ENCODE measurements at regions not wholly inside any gene's neighbourhood (a gene's known extent, or its start where the extent isn't known, plus 50 kb on each side); places are given as distances from the start of the nearest gene placed in this dataset.

DNA sequence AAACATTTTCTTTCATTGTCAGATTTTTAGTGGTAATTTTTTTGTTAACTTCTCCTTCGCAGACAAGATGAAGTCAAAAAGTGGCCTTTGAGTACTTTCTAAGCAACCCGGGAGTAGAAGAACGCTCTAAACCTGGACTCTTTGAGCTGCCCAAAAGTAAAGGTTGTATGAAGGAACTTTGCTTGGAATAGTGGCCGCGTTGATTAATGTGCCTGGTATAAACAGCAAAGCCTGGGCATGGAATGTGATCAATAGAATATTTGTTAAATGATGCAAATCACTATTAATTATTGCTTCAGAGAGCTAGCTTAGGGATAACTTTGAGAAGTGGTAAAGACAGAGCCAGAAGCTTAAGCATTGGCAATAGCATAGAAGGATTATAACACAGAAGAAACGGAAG lies 475.1 kb upstream of the ANKRD30A start:
- no peak for TF ChIP-seq EZH2phosphoT487 (IDR thresholded peaks at IDR 0.05; ENCODE audit: borderline replicate concordance)
- TF ChIP-seq, protein P1, sequence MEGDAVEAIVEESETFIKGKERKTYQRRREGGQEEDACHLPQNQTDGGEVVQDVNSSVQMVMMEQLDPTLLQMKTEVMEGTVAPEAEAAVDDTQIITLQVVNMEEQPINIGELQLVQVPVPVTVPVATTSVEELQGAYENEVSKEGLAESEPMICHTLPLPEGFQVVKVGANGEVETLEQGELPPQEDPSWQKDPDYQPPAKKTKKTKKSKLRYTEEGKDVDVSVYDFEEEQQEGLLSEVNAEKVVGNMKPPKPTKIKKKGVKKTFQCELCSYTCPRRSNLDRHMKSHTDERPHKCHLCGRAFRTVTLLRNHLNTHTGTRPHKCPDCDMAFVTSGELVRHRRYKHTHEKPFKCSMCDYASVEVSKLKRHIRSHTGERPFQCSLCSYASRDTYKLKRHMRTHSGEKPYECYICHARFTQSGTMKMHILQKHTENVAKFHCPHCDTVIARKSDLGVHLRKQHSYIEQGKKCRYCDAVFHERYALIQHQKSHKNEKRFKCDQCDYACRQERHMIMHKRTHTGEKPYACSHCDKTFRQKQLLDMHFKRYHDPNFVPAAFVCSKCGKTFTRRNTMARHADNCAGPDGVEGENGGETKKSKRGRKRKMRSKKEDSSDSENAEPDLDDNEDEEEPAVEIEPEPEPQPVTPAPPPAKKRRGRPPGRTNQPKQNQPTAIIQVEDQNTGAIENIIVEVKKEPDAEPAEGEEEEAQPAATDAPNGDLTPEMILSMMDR (conservative IDR thresholded peaks at IDR 0.05; ENCODE audit: low read length): no peak
- Histone ChIP-seq H2AFZ (ENCODE audit: low read length) (no peak overlapping the region), H3K27me3 (ENCODE audit: insufficient read depth, low read length, poor library complexity, severe bottlenecking) (no peaks in the 10 kb centered on the region)

DNA sequence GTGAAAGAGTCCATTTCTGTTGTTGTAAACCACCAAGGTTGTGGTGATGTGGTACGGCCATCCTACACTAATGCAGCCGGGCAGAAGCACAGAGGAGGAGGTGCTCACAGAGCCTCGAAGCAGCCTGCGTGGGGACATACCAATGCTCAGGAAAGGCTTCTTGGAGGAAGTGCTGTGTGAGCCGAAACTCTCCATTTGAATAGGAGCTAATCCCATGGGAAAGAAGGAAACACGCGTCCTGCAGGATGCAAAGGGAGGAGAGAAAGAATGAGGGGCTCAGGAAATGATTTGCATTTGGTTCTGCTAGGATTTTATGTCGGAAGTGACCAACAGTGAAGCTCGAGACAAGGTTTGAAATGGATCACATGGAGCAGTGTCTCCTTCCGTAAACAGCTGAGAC lies 477.9 kb upstream of the ANKRD30A start:
- no peaks in the 10 kb centered on the region for H4K20me1 ChIP-seq (ENCODE audit: insufficient read depth, low read length, poor library complexity, severe bottlenecking)
- no peak overlapping the region for H2AFZ ChIP-seq (ENCODE audit: low read length)
- H3K9me2 ChIP-seq (replicated peaks; ENCODE audit: low read depth, low read length): no peaks in the 10 kb centered on the region
- TF ChIP-seq, protein P1 (conservative IDR thresholded peaks at IDR 0.05; ENCODE audit: low read length): no peak
- TF ChIP-seq EZH2phosphoT487 (IDR thresholded peaks at IDR 0.05; ENCODE audit: borderline replicate concordance): no peak
- no peaks in the 10 kb centered on the region for H3K9me3 ChIP-seq (ENCODE audit: insufficient read depth, low read depth, low read length)
- no peaks in the 10 kb centered on the region for H3K4me1 ChIP-seq (ENCODE audit: insufficient read depth, low read length, poor library complexity, severe bottlenecking)
- H3K9ac ChIP-seq (ENCODE audit: low read depth, low read length, poor library complexity, severe bottlenecking): no peak overlapping the region
- no peaks in the 10 kb centered on the region for H3K79me2 ChIP-seq (ENCODE audit: insufficient read depth, low read length)
- H3F3A ChIP-seq (ENCODE audit: low read depth): no peaks in the 10 kb centered on the region
- H3K4me2 ChIP-seq (ENCODE audit: low read depth, low read length, poor library complexity, severe bottlenecking): no peak overlapping the region
- no peak overlapping the region for H3K4me3 ChIP-seq (ENCODE audit: low read length, poor library complexity, severe bottlenecking)
- H3K27me3 ChIP-seq (ENCODE audit: insufficient read depth, low read length, poor library complexity, severe bottlenecking): no peaks in the 10 kb centered on the region
- no peaks in the 10 kb centered on the region for H3K36me3 ChIP-seq (ENCODE audit: insufficient read depth, low read length)

More for the DNA sequence above, 475.1 kb upstream of the ANKRD30A start:
- Histone ChIP-seq H3K9ac (ENCODE audit: low read depth, low read length, poor library complexity, severe bottlenecking) (no peak overlapping the region), H3K79me2 (ENCODE audit: insufficient read depth, low read length) (no peaks in the 10 kb centered on the region), H3K4me2 (ENCODE audit: low read depth, low read length, poor library complexity, severe bottlenecking) (no peak overlapping the region), H3K9me2 (replicated peaks; ENCODE audit: low read depth, low read length) (no peaks in the 10 kb centered on the region), H3K36me3 (ENCODE audit: insufficient read depth, low read length) (no peaks in the 10 kb centered on the region), H4K20me1 (ENCODE audit: insufficient read depth, low read length, poor library complexity, severe bottlenecking) (no peaks in the 10 kb centered on the region), H3K4me3 (ENCODE audit: low read length, poor library complexity, severe bottlenecking) (no peak overlapping the region), H3K4me1 (ENCODE audit: insufficient read depth, low read length, poor library complexity, severe bottlenecking) (no peaks in the 10 kb centered on the region), H3F3A (ENCODE audit: low read depth) (no peaks in the 10 kb centered on the region), H3K9me3 (ENCODE audit: insufficient read depth, low read depth, low read length) (no peaks in the 10 kb centered on the region)

DNA sequence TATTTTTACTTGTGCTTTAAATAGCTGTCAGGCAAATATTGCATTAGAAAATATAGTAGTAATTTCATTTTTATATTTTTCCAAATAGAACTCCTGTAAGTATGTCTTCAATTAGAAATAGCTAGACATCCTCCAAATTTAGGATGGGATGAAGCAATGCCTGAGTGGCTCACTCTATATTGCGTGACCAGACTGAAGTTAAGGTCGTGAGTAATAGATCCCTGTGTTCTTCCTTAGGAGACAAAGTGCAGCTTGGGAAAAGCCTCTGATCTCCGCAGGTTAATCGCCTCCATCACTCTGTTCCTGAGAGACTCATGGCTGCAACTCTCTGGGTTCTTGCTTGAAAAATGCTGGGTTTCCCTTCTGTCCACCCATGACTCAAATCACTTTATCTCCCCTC lies 484.8 kb upstream of the ANKRD30A start:
- Histone ChIP-seq H3K9me2 (replicated peaks; ENCODE audit: low read depth, low read length) (no peaks in the 10 kb centered on the region), H2AFZ (ENCODE audit: low read length) (no peak overlapping the region), H3F3A (ENCODE audit: low read depth) (no peaks in the 10 kb centered on the region), H4K20me1 (ENCODE audit: insufficient read depth, low read length, poor library complexity, severe bottlenecking) (no peaks in the 10 kb centered on the region), H3K9ac (ENCODE audit: low read depth, low read length, poor library complexity, severe bottlenecking) (no peak overlapping the region), H3K9me3 (ENCODE audit: insufficient read depth, low read depth, low read length) (no peaks in the 10 kb centered on the region), H3K4me2 (ENCODE audit: low read depth, low read length, poor library complexity, severe bottlenecking) (no peak overlapping the region), H3K4me1 (ENCODE audit: insufficient read depth, low read length, poor library complexity, severe bottlenecking) (no peaks in the 10 kb centered on the region), H3K36me3 (ENCODE audit: insufficient read depth, low read length) (no peaks in the 10 kb centered on the region), H3K4me3 (ENCODE audit: low read length, poor library complexity, severe bottlenecking) (no peak overlapping the region), H3K79me2 (ENCODE audit: insufficient read depth, low read length) (no peaks in the 10 kb centered on the region), H3K27me3 (ENCODE audit: insufficient read depth, low read length, poor library complexity, severe bottlenecking) (no peaks in the 10 kb centered on the region)
- TF ChIP-seq, protein P1 (conservative IDR thresholded peaks at IDR 0.05; ENCODE audit: low read length): no peak
- TF ChIP-seq EZH2phosphoT487 (IDR thresholded peaks at IDR 0.05; ENCODE audit: borderline replicate concordance): no peak

Measured in Loucy (cell line).